Medulla oblongata (tissue), 1 donor: ENCODE measurements at regions not wholly inside any gene's neighbourhood (a gene's known extent, or its start where the extent isn't known, plus 50 kb on each side); places are given as distances from the start of the nearest gene placed in this dataset.
"Not testable (repeated sequence)": the region's sequence is repeated elsewhere in the genome, so short reads cannot be mapped to it uniquely, and the experiment has no call there.

Source experiments
- DNase-seq: peaks from one replicate; pipeline ENCODE4 v3.0.0-alpha.2; 2015; ENCODE audit errors: extremely low spot score

DNA sequence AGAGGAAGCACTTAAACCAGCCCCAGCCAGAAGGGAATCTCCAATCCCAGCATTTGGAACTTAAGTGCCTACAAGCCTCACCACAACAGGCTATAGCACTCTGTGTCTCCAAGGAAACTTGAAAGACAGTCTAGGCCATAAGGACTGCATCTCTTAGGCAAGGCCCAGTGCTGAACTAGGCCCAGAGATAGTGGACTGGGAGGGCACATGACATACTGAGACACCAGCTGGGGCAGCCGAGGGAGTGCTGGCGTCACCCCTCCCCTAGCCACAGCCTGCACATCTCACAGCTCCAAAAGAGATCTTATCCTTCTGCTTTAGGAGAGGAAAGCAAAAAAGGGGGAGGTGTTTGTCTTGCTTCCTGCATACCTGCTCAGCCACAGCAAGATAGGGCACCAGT is 618.5 kb downstream of the COL12A1 start:
- no peak for DNase-seq

DNA sequence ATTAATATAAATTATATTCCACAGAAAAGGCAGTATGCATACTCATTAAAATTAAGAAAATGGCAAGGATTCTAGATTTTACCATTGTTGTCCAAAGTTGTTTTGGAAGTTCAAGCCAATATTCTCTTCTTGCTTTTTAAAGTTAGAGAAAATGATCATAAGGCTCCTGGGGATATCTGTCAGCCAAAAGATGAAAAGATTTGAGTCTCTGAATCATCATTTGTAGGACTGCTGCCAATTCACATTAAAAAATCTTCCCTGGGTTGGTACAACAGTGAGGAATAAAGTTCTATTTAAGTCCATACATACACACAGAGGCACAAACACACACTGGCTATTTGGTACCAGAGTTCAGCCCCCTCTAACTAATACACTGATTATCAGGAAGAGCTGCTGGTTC is 620.1 kb downstream of the COL12A1 start:
- no peak for DNase-seq

DNA sequence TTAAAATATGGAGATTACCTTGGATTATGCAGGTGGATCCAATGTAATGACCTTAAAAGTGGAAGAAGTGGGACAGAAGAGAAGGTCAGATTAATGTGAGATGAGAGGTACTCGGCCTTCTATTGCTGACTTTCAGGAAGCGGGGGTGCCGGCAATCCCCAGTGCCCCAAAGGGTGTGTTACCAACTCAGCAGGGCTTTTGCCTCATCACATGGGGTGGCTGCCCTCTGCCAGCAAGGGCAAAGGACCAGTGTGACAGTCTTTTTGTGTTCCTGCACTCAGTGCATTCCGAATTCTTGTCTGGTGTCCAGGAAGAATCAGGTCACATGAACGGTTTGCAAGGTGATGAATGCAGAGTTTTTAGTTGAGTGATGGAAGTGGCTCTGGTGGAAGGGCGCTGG is 624.2 kb downstream of the COL12A1 start:
- no peak for DNase-seq

DNA sequence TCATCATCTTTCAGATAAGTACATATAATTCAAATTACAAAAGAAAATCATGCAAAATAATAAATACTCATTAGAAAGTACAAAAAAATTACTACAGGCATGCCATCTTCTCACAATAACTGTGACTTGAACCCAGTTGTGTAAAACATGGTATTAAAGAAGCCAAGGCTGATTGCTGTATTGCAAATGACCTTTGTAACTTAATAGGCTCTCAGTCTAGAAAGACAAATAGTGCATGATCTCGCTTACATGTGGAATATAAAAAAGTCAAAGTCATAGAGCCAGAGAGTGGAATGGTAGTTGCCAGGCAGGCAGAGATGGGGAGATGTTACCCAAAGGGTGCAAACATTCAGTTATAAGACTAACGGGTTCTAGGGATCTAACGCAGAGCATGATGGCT is 626.1 kb downstream of the COL12A1 start:
- DNase-seq, result no peak

DNA sequence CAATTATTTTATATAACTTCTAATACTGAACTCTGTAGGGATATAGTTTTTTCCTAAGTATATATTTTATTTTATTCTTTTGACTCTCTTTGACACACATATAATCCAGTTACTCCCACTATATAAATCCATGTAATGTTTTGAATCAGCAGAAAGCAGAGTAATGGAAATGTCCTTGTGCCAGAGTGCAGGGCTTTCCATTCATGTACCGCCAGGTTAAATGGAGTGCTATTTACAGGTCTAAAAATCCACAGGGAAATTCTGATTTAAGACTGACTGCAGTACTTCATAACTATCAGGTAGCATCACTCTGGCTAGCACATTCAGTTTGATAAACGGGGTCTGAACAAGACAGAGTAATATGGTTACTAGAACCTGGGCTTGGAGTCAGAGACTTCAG is 626.8 kb downstream of the COL12A1 start:
- no peak for DNase-seq

DNA sequence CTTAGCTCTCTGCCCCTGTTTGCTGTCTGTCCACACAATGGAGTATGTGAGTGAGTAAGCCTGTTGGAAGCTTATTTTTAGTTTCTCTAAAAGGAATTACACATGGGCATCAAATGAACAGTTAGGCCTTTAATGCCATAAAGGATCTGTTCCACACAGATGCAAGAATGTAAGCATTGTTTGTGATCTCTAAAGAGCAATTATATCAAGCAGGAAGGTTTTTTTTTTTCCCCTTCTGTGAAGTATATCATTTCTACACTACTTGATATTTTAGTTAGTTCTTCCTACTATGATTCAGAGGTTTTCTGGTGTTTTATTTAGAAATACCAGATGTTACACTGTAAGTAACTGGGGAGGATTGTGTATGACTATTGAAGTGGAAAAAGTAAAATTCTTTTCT is 627.5 kb downstream of the COL12A1 start:
- no peak for DNase-seq

DNA sequence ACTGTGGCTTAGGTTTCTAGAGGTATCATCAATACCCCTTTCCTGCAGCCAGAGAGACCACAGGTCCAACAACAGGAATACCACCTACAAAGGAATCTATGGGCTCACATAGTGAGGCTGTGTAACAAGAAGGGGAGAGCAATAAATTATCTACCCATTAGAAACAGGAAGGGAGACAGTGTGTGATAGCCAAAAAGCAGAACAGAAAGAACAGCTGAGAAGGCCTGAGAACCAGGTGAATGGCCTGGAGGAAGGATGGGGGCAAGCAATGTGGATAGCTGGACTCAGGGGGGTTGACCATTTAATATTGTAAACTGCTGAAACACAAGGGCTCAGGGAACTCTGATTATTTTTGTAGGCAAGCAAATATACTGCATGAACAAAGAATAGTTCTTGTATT is 628.2 kb downstream of the COL12A1 start:
- DNase-seq, result no peak

DNA sequence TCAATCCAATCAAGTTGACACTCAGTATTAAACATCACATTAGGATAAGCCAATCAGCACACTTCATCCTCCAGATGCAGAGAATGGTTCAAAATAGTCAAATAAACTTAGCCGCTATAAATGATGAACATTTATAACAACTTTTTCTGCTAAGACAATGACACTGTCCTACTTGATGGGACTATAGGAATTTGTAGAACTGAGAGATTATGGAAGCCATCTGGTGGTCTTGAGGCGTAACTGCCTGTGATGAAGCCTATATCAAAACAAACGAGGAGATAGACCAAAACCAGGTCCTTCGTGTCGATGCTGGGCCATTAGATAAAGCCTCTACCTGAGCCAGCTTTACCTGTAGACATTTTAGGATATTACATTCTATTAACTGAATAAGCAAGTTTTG is 631.1 kb downstream of the COL12A1 start:
- no peak for DNase-seq

DNA sequence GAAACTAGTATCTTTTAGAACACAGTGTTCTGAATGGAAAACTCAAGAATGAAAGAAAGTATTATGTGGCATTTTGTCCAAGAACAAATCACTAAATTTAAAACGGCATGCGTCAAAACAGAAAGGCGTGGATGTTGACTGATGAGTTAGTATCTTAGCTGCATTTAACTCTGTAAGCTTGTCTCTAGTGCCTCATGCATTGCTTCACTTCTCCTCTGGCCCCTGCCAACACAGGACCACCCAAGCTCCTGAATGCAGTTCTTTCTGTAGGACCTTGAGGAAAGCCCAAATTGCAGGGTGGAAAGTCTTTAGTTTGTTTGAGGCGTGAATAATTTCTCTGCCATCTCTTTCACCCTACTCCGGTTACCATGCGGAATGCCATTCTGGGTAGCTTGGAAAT is 632.2 kb downstream of the COL12A1 start:
- DNase-seq, result no peak

DNA sequence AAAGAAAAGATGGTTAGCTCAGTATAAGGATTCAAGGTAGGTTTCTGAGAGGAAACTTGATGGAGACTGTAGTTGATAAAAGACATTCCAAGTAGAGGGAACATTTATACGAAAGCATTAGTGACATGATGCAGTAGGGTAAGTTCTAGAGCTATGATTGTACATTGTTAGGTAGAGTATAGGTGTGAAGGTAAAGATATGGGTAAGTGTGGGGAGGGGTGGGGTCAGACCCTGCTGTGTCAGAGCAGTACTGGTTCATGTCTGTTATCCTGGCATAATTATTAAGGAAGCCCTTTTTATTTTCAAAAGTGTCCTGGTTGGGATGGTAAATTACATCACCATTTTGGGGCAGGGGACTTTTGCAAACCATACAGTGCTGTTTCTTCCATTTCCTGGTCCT is 635.8 kb downstream of the COL12A1 start:
- DNase-seq, result no peak

DNA sequence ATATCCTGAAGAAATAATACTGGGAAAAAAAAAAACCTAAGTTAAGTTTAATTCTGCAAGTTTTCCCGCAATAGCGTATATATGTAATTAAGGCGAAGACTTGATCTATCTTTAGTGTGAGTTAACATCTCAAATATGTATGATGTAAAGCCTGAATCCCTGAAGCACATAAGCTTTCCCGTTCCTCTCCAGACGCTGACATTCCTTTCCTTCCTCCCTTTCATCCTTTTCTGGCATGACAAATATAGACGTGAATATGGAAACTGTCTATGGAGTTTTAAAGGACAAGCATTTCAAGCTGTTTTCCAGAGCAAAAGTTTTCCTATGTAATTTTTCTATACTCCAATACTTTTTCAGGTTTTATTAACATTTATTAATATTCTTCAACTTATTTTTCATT is 637.0 kb downstream of the COL12A1 start:
- DNase-seq, result no peak

DNA sequence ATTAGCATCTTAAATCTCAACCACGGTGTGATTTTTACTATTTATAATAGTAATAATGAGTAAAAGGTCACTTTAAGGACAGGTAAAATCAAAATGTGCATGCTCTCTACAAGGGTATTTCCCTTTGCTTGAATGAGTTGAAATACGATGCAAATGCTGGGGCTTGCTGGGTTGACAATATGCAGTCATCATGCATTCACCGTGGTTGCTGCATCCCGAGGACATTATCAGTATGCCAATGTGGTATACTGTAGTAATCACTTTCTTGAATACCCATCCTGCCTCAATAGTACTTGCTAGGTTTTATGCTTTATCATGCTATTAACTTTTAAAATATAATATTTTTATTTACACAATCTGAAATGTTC is 637.9 kb downstream of the COL12A1 start:
- not testable (repeated sequence) for DNase-seq

DNA sequence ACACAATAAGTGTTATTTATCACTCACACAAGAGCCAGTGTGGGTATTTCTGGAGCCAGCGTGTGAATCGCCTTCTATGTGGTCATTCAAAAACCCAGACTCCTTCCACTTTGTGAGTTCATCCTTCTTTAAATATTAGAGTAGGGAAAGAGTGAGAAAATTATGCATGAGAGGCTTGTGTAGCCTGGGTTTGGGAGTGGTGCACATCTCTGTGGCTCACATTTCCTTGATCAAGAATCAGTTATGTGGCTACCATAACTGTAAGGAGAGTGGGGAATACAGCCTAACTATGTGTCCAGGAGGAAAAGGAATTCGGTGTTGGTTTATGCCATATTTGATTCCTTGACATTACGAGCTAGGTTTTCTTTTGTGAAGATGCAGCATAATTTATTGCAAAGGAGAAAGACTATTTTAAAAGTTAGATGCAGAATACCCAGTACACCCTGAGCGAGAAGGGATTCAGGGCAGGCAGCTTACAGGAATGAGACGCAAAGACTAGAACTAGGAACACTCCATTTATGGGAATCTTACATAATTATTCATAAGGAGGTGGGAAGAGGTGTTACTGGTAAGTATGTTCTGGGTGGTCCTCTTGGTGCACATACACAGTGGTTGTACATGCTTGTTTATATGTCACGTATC is 638.5 kb downstream of the COL12A1 start:
- DNase-seq, result no peak

DNA sequence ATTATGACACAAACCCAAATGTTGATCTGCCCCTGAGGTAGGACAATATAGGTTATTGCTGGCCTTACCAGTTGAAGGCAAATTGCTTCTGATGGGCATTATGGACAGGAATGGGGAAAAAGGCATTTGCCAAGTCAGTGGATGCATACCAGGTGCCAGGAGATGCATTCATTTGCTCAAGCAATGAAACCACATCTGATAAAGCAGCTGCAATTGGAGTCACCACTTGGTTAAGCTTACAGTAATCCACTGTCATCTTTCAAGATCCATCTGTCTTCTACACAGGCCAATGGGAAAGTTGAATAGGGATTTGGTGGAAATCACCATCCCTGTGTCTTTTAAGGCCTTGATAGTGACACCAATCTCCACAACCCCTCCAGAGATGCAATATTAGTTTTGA is 648.6 kb downstream of the COL12A1 start:
- no peak for DNase-seq

DNA sequence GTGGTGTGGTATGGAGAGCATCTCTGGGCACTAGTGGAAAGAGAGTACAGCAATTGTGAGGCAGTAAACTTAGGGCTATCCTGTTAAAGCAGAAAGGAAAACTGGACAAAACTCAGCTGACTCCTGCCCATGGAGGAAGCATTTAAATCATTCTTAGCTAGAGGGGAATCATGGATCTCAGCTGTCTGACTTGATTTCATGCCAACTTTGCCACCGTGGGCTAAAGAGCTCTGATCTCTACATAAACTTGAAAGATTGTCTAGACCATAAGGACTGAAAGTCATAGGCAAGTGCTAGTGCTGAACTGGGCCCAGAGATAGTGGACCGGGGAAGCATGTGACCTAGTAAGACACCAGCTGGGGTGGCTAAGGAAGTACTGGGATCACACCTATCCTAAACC is 651.8 kb downstream of the COL12A1 start:
- no peak for DNase-seq

DNA sequence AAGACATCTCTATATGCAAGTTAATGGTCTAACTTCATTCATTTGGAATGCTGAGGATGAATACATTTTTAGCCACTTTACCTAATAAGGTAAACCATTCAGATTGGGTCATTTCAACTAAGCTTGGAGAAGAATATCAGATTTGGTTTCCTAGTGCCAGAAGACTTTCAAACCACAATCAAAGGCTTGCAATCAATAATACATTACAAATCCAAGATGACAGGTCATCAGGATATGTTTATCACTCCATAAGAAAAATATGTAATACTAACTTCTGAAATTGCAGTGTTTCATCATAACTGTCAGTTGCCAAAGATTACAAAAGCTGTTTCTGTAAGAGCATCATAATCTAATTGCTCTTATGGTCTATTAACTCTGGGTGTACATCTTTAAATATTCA is 654.0 kb downstream of the COL12A1 start:
- no peak for DNase-seq

DNA sequence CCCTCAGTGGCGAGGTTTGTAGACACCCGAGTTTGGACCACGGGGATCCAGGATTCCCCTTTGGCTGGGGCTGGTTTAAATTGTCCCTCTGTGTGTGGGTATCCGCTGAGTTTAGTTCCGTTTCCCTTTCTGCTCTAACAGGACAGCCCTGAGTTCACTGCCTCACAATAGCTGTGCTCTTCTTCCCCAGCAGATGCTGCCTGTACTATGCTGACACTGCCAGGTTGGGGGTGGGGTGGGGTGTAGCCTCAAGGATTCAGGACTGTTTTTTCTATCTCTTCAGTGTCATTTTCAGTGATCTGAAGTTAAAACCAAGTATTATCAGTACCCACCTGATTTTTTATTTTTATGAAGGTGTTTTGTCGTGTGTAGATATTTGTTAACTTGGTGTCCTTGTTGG is 655.0 kb downstream of the COL12A1 start:
- no peak for DNase-seq

DNA sequence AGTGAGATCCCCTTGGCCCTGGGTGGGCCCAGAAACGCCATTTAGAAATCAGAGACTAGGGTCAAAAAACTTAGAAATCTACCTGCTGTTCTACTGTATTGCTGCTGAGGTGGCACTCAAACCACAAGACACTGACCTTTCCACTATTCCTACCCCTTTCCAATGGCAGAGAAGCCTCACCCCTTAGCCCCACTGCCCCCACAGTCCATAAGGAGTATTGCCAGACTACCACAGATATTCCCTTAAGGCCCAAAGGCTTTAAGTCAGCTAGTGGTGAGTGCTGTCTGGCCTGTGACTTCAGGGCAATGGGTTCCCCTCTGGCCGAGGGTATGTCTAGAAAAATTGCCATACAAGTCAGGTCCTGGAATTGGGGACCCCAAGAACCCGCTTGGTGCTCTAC is 656.1 kb downstream of the COL12A1 start:
- no peak for DNase-seq

DNA sequence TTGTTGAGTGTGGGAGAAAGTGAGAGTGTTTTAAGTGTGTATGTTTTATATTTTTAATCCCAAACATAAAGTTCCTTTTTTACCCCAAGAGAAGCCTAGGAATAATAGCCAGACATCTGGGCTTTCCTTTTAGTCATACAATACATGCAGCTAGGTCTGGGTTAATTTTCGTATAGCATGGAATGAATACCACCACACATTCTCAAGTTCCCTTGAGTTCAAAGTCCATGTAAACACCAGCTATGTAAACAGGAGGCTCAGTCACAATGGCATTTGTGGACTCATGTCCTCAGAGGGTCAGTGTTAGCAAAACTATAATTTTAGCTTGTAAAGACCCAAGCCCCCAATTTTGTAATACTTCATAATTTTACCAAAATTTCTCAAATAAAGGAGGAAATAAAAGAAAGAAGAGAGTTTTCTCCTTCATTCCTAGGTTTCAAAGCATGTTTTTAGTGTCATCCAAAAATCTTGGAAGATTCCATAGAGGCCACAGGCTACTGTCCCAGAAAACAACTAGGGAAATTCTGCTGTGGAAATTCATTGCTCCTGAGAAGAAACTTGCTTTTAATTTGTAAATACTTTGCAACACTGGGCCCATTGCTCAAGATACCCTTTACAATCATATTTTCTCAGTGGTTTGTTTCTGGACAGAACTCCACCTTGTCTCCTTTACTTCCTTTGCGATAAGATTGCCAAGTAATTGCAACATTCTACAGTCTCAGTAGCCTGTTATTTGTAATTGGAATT is 671.2 kb downstream of the COL12A1 start:
- DNase-seq, result no peak

DNA sequence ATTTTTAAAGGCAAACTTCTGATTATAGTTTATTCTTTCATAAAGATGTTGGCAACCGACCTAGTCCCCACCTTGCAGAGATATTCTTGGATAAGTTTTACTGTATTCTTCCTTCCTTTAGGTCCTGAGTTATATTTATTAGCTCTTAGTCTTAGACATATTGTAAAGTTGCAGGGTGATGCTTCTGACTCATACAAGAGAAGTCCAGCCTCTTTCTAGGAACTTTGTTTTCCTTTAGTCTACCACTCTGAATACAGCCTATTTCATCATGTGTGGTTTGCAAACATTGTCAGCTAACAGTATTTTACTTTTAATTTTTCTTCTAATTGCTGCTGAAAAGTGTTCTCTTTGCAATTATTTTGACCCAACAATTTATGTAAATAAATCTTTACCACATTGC is 686.7 kb downstream of the COL12A1 start:
- no peak for DNase-seq

DNA sequence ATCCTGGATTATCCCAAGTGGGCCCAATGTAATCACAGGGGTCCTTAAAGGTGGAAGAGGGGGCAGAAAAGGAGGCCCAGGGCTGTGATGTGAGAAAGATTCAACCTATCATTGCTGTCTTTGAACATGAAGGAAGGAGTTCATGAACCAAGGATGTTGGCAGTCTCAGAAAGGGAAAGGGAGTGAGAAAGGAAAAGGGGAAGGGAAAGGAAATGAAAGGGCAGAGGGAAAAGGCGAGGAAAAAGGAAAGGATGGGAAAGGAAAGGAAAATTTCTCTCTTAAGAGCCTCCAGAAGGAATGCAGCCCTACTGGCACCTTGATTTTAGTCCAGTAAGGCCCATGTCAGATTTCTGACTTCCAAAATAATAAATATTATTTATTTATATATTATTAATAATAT is 687.8 kb downstream of the COL12A1 start:
- DNase-seq, result no peak

DNA sequence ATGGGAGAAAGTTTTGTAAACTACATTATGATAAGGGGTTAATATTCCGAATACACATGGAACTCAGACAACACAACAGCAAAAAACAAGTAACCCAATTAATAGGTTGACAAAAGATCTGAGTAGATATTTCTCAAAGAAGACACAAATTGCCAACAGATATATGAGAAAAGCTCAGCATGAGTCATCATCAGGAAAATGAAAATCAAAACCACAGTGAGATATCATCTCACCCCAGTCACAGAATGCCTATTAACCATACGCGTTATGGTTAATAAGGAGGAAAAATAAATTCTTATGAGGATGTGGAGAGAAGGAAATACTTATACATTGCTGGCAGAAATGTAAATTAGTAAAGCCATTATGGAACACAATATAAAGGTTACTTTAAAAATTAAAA is 695.0 kb downstream of the COL12A1 start:
- DNase-seq, result no peak

DNA sequence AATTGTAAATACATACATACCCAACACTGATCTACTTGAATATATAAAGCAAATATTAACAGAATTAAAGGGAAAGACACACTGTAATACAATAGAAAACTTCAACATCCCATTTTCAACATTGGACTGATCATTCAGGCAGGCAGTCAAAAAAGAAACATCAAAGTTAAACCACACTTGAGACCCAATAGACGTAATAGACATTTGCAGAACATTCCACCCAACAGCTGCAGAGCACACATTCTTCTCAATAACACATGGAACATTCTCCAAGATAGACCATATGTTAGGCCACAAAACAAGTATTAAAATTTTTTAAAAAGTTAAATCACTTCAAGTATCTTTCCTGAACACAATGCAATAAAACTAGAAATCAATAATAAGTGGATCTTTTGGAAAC is 698.2 kb downstream of the COL12A1 start:
- DNase-seq, result no peak

DNA sequence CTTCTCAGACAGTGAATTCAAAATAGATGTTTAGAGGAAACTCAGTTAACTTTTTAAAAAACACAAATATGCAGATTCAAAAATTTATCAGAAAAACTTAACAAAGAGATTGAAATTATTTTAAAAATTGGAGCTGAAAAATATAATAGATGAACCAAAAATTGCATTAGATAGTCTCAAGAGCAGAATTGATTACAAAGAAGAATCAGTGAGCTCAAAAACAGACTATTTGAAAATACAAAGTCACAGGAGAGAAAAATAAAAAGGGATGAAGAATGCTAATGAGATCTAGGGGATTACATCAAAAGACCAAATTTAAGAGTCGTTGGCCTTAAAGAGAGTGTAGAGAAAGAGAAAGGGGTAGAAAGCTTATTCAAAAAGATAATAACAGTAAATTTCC is 700.5 kb downstream of the COL12A1 start:
- DNase-seq, result no peak
